HG03135 (cell line): ENCODE measurements at regions not wholly inside any gene's neighbourhood (a gene's known extent, or its start where the extent isn't known, plus 50 kb on each side); places are given as distances from the start of the nearest gene placed in this dataset.

Experiments
- ATAC-seq: cut with Tn5 transposase; IDR thresholded peaks from one replicate; pipeline ENCODE4 v1.9.1; 2021; ENCODE audit warnings: mild to moderate bottlenecking, moderate library complexity; ENCODE audit not compliant: unreplicated experiment

- no peak for ATAC-seq
These were observed 99.2 kb upstream of the RAPGEF2 start for GRCh38 chr4:159003420-159004253.

- ATAC-seq, result no peak
These were observed 96.7 kb upstream of the RAPGEF2 start for GRCh38 chr4:159006202-159006601.

- no peak for ATAC-seq
These were observed 94.2 kb upstream of the RAPGEF2 start for GRCh38 chr4:159008671-159009070.

GRCh38 chr4:159009521-159009920, 93.4 kb upstream of the RAPGEF2 start:
- no peak for ATAC-seq

GRCh38 chr4:159010100-159010499, 92.8 kb upstream of the RAPGEF2 start:
- ATAC-seq, result no peak

GRCh38 chr4:159010563-159011260, 92.2 kb upstream of the RAPGEF2 start:
- ATAC-seq, result no peak

GRCh38 chr4:159012381-159012780, 90.5 kb upstream of the RAPGEF2 start:
- ATAC-seq, result no peak

- ATAC-seq, result no peak
These were observed 89.2 kb upstream of the RAPGEF2 start for GRCh38 chr4:159013692-159014091.

GRCh38 chr4:159014859-159015258, 88.0 kb upstream of the RAPGEF2 start:
- ATAC-seq, result no peak

- no peak for ATAC-seq
These were observed 87.0 kb upstream of the RAPGEF2 start for GRCh38 chr4:159015841-159016240.

- no peak for ATAC-seq
These were observed 86.3 kb upstream of the RAPGEF2 start for GRCh38 chr4:159016593-159017024.

GRCh38 chr4:159017323-159018026, 85.4 kb upstream of the RAPGEF2 start:
- peak; percentile 28 for ATAC-seq

- peak; percentile 95 for ATAC-seq
These were observed 84.7 kb upstream of the RAPGEF2 start for GRCh38 chr4:159018062-159018629.

- ATAC-seq, result no peak
These were observed 83.5 kb upstream of the RAPGEF2 start for GRCh38 chr4:159019356-159019755.

- ATAC-seq, result no peak
These were observed 81.1 kb upstream of the RAPGEF2 start for GRCh38 chr4:159021597-159022385.

- no peak for ATAC-seq
These were observed 79.1 kb upstream of the RAPGEF2 start for GRCh38 chr4:159023741-159024140.

- no peak for ATAC-seq
These were observed 78.6 kb upstream of the RAPGEF2 start for GRCh38 chr4:159024266-159024665.

- ATAC-seq, result no peak
These were observed 78.1 kb upstream of the RAPGEF2 start for GRCh38 chr4:159024828-159025227.

- no peak for ATAC-seq
These were observed 76.5 kb upstream of the RAPGEF2 start for GRCh38 chr4:159026329-159026728.

- no peak for ATAC-seq
These were observed 75.3 kb upstream of the RAPGEF2 start for GRCh38 chr4:159027535-159027934.
